Left colon (tissue), 2 donors: ENCODE measurements at regions not wholly inside any gene's neighbourhood (a gene's known extent, or its start where the extent isn't known, plus 50 kb on each side); places are given as distances from the start of the nearest gene placed in this dataset.
"Not testable (repeated sequence)": the region's sequence is repeated elsewhere in the genome, so short reads cannot be mapped to it uniquely, and the experiment has no call there.

Experiments
- ATAC-seq: fragments of 200-7000 bp; cut with Tn5 transposase; one replicate; pipeline ENCODE4 v1.9.1; 2020; ENCODE audit warnings: mild to moderate bottlenecking, moderate library complexity
- DNase-seq, 2 donors: peaks; one replicate each; pipeline ENCODE4 v3.0.0-alpha.2; 2020
- intact Hi-C, 2 donors: fragments of 100-400 bp; cut with DNase I in 1 of 2; cut with micrococcal nuclease in 1 of 2; formaldehyde crosslinking; loops; one replicate each; pipeline versions ENCODE4 v1.11.2 to v1.14.0; 2022; cut with DNase I, micrococcal nuclease
- donor health status: DM: no; HTN: no; CAD: no.
- donor health status: DM: yes; HTN: yes; CAD: no.

DNA sequence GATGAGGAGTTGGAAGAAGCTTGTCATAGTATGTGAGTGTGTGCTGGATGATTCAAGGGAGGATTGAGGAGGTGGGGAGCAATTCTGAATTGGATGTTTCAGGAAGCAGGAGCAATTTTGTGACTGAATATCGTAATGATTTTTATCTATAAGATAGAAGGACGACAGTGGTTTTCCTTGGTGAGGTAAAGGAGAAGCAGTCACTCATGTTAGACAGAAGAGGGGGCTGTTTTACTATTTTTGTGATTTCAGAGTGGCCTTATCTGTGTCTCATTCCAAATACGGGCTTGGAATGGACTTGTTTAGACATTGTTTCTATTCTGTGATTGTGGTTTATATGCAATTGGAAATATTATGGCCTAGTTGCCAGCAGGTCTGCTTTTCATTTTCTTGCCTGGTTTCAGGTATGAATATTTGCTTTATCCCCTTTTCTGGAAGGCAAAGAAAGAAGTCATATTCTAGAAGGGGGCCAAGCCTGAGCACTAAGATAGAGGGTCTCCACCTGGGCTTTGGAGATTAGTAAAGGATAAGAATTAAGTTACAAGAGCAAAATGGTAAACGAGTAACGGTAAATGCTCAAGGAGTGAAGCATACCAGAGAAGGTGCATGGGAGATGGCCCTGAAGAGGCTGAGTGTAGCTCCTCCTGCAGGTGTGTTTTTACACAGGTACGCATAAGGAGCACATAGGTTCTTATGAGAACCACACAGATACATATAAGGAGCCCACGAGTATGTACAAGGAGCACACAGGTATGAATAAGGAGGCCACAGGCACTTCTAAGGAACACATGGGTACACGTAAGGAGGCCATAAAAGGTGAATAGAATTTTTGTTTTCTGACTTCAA, 124.6 kb upstream of the KCNAB1 start:
- intact Hi-C loops = no loop called here
- no peak for DNase-seq
- ATAC-seq = peak; percentile 49

DNA sequence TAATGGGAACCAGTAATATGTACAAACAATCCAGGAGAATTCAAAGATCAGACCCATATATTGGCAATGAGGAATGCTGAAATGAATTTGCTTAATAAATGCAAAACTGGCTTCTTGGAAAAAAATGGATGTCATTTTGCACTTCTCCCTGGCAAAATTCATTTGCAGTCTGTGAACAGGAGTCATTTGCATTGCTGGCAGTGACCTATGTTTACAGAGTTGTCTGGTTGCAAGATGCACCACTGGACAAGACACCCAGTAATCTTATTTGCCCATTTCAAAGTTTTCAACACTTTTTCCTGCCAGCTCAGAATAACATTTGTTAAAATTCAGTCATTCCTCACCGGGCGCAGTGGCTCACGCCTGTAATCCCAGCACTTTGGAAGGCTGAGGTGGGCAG, 123.5 kb upstream of the KCNAB1 start:
- DNase-seq (no peak), ATAC-seq (no peak)
- intact Hi-C loops = no loop called here

DNA sequence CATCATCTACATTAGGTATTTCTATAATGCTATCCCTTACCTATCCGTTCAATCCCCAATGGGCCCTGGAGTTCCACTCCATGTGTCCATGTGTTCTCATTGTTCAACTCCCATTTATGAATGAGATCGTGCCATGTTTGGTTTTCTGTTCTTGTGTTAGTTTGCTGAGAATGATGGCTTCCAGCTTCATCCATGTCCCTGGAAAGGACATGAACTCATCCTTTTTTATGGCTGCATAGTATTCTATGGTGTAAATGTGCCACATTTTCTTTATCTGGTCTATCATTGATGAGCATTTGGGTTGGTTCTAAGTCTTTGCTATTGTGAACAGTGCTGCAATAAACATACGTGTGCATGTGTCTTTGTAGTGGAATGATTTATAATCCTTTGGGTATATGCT, 122.2 kb upstream of the KCNAB1 start:
- DNase-seq, ATAC-seq, intact Hi-C loops: not testable (repeated sequence)

DNA sequence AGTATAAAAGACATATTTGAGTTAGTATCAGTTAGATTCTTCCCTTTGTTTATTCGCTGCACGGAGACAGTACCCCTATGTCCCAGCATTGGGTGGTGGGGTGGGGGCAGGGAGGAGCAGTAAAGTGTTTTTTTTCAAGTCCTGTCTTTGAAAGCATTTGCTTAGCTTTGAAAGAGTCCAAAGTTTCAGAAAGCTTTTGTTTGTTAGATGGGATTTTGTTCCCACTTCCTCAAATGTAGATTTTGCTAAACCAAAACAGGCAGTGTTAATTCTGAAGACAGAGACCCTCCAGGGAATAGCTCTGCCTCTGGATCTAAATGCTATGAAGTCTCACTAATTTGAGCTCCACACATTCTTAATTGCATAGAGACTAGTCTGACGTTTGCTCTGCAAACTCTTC, 114.6 kb upstream of the KCNAB1 start:
- ATAC-seq (no peak), DNase-seq (no peak)
- intact Hi-C loops = no loop called here

DNA sequence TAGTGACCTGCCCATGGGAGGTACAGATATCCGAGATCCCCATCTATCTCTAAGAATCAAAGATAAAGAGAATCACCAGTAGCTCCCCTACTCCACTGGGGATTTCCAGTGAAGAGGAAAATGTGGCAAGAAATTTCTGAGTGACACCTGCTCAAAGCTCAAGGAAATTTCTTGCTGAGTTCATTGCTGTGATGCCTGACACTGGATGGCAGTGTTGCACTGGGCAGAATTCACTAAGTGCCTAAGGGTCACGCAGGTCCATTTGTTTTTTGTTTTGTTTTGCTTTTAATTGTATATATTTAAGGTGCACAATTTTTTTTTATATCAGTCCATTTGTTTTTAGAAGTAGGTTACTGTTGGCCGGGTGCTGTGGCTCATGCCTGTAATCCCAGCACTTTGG, 109.5 kb upstream of the KCNAB1 start:
- intact Hi-C loops = no loop called here
- DNase-seq (no peak), ATAC-seq (no peak)

DNA sequence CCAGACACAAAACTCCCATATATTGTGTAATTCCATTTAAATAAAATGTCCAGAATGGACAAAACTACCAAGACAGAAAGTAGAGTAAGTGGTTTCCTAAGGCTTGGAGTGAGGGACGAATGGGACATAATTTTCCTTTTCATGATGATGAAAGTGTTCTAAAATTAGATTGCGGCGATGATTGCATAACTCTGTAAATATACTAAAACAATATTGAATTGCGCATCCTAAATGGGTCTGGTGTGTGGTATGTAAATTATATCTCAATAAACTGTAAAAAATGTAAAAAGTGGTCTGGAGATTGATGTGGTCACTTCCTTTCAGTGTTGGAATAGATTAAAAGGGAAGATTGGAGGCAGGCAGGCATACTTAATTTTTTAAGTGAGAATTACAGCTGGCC, 105.9 kb upstream of the KCNAB1 start:
- DNase-seq (no peak), ATAC-seq (no peak)
- intact Hi-C loops = no loop called here

DNA sequence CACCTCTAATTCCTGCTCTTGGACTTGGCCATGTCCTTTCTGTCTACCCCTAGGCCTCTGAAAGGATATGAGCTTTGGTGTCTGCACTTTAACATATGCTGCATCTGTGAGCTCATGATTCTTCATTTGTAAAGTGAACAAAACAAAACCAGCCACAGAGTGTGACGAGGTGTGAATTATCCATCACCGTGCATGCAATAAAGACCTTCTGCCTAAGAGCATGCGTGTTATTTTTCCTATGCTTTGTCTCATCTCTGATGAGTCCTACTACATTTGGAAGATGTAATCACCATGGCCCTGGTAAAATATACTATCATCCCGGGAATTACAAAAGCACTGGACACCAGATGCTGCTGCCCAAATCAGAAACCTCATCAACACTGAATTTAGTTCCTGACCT, 103.5 kb upstream of the KCNAB1 start:
- no peak for ATAC-seq
- intact Hi-C loops = no loop called here
- DNase-seq = no peak

DNA sequence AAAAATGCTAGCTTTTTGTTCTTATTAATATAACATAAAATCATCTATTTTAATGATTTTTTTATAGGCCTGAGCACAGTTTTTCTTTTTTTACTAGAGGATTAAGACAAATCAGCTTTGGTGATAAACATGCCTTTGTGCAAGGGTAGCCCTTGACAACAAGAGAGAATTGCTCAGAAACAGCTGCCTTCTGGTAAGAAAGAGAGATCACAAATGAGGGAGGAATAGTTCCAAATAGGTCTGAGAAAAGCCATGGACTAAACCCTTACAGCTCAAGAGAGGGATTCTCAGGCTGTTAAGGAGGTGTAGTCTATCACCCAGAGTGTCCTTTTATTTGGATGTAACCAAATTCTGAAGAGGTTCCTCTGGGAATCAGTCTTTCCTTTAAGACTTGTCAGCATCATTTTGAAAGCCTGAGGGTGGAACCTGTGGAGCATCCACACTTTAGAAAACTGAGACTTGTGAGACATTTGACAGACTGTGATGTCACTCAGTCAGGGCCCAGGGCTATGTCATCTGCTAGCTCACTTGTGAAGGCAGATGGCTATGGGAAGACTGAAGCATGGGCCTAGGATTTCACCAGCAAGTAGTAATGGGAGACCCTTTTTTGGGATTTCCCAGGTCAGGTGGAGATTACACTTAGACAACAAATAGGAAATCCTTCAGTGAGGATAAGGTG, 102.9 kb upstream of the KCNAB1 start:
- DNase-seq = no peak
- intact Hi-C loops = no loop called here
- no peak for ATAC-seq

DNA sequence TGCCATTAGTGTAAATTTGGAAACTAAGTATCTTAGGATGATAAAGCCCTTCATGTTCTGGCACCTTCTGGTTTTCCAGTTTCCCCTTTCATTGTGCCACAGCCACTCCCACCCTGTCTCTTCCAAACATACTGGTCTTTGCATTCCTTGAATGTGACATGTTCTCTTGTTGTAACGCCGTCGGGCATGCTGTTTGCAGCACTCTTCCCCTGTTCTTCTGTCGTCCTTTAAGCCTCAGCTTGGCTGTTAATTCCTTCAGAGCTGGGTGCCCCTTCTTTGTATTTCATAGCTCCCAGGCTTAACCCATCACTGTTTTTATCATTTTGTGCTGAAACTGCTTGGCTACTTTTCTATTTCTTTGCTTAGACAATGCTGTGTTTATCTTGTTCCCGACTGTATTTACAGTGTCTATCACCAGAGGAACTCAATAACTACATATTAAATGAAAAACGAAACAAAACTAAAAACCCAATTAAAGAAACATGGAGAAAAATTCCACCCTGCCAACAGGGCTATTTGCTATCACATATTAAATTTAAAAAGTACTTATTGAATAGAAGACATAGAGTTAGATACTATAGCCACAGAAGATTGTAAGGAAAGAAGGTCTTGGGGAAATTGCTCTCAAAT, 95.4 kb upstream of the KCNAB1 start:
- no peak for ATAC-seq
- intact Hi-C loops = no loop called here
- DNase-seq = no peak

DNA sequence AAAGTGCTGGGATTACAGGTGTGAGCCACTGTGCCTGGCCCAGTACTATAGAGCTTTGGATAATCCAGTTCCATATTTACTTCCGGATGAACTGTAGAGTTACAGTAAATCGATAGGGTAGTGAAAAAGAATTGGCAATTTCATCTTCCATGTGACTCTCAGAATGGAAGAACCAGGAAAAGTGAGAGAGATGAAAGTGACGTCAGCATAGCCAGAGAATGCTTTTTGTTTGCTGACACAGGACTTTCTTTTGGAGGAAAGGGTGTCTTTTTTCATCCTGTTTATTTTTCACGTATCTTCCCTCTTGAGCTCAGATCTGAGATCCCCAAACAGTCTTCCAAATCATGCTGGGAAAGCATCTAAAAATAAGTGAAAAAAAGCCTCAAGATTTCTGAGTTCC, 91.2 kb upstream of the KCNAB1 start:
- intact Hi-C loops = no loop called here

DNA sequence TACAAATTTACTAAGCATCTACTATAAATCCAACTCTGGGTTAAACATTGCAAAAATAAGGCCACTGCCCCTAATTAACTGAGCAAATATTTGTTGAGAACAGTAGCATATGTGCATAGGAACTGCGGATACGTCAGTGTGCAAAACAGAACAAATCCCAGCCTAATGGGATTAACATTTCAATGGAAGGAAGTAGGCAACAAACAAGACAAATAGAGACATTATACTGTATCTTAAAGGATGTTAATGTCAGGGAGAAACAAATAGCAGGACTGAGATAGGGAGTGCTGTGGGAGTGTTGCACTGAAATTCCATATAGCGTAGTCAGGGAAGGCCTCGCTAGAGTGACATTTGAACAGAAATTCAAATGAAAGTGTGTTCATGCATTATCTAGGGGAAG, 89.7 kb upstream of the KCNAB1 start:
- intact Hi-C loops = no loop called here
- no peak for ATAC-seq
- DNase-seq = no peak

More for the DNA sequence above, 91.2 kb upstream of the KCNAB1 start:
- ATAC-seq (no peak), DNase-seq (no peak)

DNA sequence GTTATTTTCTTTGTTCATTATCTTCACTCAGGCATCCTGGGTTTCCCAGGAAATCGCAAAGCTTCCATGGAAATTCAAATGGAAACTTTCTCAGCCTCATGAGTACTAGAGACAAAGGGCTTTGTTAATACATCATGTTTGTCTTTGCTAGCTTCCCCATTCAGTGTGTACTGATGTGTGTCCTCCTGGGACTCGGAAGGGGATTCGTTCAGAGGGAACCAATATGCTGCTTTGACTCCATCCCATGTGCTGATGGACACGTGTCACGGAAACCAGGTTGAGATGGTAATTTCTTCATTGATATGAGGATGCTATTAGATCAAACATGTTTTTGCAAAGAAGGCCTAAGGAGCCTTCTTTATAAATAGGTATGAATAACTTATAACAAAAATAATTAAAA, 87.0 kb upstream of the KCNAB1 start:
- ATAC-seq (no peak), DNase-seq (no peak)
- intact Hi-C loops = no loop called here

DNA sequence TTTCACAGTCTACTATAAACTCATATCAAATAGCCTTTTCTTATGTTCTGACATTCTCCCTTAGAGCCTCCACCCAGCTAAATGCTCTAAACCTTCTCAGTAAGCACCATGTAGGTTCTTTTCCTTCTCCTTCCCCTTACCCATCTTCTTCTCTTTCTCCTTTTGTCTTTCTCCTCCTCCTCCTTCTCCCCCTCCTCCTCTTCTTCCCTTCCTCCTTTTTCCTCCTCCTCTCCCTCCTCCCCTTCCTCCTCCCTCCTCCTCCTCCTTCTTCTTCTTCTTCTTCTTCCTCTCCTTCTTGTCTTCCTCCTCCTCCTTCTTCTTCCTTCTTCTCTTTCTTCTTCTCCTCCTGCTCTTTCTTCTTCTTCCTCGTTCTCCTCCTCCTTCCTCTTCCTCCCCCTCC, 85.2 kb upstream of the KCNAB1 start:
- ATAC-seq (no peak), DNase-seq (no peak)
- intact Hi-C loops = no loop called here

DNA sequence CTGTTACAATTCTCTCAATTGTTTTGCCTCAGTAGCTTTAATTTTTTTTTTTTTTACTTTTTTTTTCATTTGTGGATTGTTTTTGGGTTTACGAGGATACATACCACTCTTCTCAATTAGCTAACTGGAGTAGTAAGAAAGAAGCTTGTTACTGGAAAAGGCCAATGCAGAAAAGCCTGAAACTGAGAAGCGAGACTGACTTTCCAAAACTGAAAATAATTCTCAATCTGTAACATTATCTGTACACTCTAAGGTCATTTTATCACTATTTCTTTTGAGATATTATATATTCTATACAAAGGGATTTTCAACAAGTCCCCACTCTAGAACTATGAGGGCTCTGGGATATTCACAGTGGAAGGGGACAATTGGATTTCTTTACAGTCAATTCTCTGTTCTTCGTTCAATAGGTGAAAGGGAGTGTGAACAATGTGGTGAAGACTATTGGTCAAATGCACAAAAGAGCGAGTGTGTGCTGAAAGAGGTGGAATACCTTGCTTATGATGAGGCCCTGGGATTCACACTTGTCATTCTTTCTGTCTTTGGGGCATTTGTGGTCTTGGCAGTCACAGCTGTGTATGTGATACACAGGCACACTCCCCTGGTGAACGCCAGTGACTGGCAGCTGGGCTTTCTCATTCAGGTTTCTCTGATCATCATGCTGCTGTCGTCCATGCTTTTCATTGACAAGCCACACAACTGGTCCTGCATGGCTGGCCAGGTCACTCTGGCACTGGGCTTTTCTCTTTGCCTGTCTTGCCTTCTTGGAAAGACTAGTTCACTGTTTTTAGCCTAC, 83.9 kb upstream of the KCNAB1 start:
- DNase-seq = no peak
- no peak for ATAC-seq
- intact Hi-C loops = no loop called here

DNA sequence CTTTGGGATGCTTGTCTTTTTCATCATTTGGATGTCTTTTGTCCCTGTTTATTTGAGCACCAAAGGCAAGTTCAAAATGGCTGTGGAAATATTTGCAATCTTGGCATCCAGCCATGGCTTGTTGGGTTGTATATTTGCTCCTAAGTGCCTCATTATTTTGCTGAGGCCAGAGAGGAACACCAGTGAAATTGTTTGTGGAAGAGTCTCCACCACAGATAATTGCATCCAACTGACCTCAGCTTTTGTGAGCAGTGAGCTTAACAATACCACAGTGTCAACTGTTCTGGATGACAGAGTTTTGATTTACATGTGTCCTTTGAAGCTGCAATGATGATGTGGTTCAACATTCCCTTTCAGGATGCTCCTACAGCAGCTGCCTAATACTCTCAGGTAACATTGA, 83.0 kb upstream of the KCNAB1 start:
- no peak for DNase-seq
- intact Hi-C loops = no loop called here
- no peak for ATAC-seq

DNA sequence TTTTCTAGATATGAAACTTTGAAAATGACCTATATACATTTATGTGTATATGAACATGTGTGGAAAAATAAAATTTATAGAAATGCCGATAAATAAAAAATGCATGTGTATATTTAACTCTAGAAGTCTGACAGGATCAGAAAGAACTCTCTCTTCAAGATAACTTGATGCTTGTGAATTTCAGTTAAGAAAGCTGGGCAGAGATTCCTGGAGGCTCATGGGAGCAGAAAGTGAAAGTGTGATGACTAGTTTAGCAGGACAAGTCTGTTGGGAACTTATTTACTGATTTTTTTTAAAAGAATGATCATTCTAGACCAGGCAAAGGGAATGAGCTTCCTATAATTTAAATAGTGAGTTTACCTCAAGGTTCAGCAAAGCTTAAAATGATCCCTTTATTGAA, 81.5 kb upstream of the KCNAB1 start:
- ATAC-seq (no peak), DNase-seq (no peak)
- intact Hi-C loops = no loop called here

DNA sequence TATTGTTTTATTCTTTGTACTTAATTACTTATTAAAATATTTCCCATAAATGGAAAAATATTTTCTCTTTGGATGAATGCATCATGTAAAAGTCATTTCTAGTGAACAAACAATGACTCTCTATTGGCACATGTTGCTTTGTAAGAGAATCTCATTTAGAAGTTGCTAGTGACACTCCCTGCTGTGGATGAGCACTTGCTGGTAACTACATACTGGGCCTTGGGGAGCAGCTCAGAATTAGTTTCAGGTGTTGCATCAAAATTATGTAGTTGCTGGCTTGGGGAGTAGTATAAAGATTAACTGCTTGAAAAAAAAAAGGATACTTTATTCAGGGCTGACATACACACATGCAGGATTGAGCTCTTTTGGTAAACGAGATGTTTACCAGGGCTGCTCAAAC, 80.3 kb upstream of the KCNAB1 start:
- DNase-seq (no peak), ATAC-seq (no peak)
- intact Hi-C loops = no loop called here

DNA sequence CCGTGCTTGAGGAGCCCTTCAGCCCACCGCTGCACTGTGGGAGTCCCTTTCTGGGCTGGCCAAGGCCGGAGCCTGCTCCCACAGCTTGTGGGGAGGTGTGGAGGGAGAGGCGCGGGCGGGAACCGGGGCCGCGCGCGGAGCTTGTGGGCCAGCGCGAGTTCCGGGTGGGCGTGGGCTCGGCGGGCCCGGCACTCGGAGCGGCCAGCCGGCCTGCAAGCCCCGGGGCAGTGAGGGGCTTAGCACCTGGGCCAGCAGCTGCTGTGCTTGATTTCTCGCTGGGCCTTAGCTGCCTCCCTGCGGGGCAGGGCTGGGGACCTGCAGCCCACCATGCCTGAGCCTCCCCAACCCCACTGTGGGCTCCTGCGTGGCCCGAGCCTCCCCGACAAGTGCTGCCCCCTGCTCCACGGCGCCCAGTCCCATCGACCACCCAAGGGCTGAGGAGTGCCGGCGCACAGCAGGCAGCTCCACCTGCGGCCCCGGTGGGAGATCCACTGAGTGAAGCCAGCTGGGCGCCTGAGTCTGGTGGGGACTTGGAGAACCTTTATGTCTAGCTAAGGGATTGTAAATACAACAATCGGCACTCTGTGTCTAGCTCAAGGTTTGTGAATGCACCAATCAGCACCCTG, 79.0 kb upstream of the KCNAB1 start:
- intact Hi-C loops, DNase-seq, ATAC-seq: not testable (repeated sequence)

DNA sequence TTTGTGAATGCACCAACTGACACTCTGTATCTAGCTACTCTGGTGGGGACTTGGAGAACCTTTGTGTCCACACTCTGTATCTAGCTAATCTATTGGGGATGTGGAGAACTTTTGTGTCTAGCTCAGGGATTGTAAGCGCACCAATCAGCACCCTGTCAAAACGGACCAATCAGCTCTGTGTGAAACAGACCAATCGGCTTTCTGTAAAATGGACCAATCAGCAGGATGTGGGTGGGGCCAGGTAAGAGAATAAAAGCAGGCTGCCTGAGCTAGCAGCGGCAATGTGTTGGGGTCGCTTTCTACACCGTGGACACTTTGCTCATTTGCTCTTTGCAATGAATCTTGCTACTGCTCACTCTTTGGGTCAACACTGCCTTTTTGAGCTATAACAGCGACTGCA, 78.5 kb upstream of the KCNAB1 start:
- DNase-seq, intact Hi-C loops, ATAC-seq: not testable (repeated sequence)
